Fibroblast of peridontal ligament (primary cell): ENCODE measurements at regions not wholly inside any gene's neighbourhood (a gene's known extent, or its start where the extent isn't known, plus 50 kb on each side); places are given as distances from the start of the nearest gene placed in this dataset.
"Not testable (repeated sequence)": the region's sequence is repeated elsewhere in the genome, so short reads cannot be mapped to it uniquely, and the experiment has no call there.

ENCODE experiments used
- DNase-seq: peaks from one replicate; pipeline ENCODE4 v3.0.0-alpha.2; 2010; ENCODE audit errors: extremely low read depth

- no peak for DNase-seq
Observed at GRCh38 chr20:40634891-40635290, 54.1 kb downstream of the MAFB start.

GRCh38 chr20:40633123-40633850 lies 55.7 kb downstream of the MAFB start:
- DNase-seq: no peak

GRCh38 chr20:40632346-40632976 lies 56.6 kb downstream of the MAFB start:
- no peak for DNase-seq

- DNase-seq: no peak
Observed at GRCh38 chr20:40631119-40631631, 57.9 kb downstream of the MAFB start.

GRCh38 chr20:40630713-40631112 lies 58.3 kb downstream of the MAFB start:
- DNase-seq: no peak

- DNase-seq: no peak
Observed at GRCh38 chr20:40630099-40630498, 58.9 kb downstream of the MAFB start.

- no peak for DNase-seq
Observed at GRCh38 chr20:40628877-40629276, 60.2 kb downstream of the MAFB start.

GRCh38 chr20:40619053-40619452 lies 70.0 kb downstream of the MAFB start:
- DNase-seq: not testable (repeated sequence)

- DNase-seq: no peak
Observed at GRCh38 chr20:40617594-40617993, 71.4 kb downstream of the MAFB start.

GRCh38 chr20:40612837-40613236 lies 76.2 kb downstream of the MAFB start:
- no peak for DNase-seq

- DNase-seq: no peak
Observed at GRCh38 chr20:40612247-40612646, 76.8 kb downstream of the MAFB start.

- no peak for DNase-seq
Observed at GRCh38 chr20:40610730-40611129, 78.3 kb downstream of the MAFB start.

GRCh38 chr20:40607927-40608326 lies 81.1 kb downstream of the MAFB start:
- DNase-seq: no peak

- DNase-seq: no peak
Observed at GRCh38 chr20:40606660-40607059, 82.4 kb downstream of the MAFB start.

GRCh38 chr20:40606237-40606636 lies 82.8 kb downstream of the MAFB start:
- DNase-seq: no peak

GRCh38 chr20:40604416-40604815 lies 84.6 kb downstream of the MAFB start:
- DNase-seq: no peak

GRCh38 chr20:40603057-40603651 lies 85.9 kb downstream of the MAFB start:
- no peak for DNase-seq

GRCh38 chr20:40602381-40602780 lies 86.7 kb downstream of the MAFB start:
- DNase-seq: no peak

GRCh38 chr20:40600441-40601219 lies 88.4 kb downstream of the MAFB start:
- no peak for DNase-seq

GRCh38 chr20:40599987-40600386 lies 89.0 kb downstream of the MAFB start:
- no peak for DNase-seq

GRCh38 chr20:40592941-40593340 lies 96.1 kb downstream of the MAFB start:
- no peak for DNase-seq

GRCh38 chr20:40591536-40591935 lies 97.5 kb downstream of the MAFB start:
- DNase-seq: no peak
